Uterus (tissue), 3 donors: ENCODE measurements at regions not wholly inside any gene's neighbourhood (a gene's known extent, or its start where the extent isn't known, plus 50 kb on each side); places are given as distances from the start of the nearest gene placed in this dataset.

Source experiments
- DNase-seq, 2 donors: peaks; one replicate each; pipeline ENCODE4 v3.0.0-alpha.2; 2019 to 2020
- H3K27ac ChIP-seq, 2 donors: fragments of 200-600 bp; sonication (generic); 1 replicate in 1 of 2; 2 replicates in 1 of 2; pipeline ENCODE4 v1.5.1; 2016 to 2018
- H3K27me3 ChIP-seq, 2 donors: fragments of 200-600 bp; sonication (generic); one replicate each; pipeline ENCODE4 v1.5.1; 2018 to 2019; ENCODE audit warnings: control low read depth in 1 of 2
- H3K36me3 ChIP-seq, 2 donors: fragments of 200-600 bp; sonication (generic); one replicate each; pipeline ENCODE4 v1.5.1; 2019; ENCODE audit warnings: control low read depth in 1 of 2
- H3K4me1 ChIP-seq, 2 donors: fragments of 200-600 bp; sonication (generic); one replicate each; pipeline ENCODE4 v1.5.1; 2018 to 2019; ENCODE audit warnings: control low read depth in 1 of 2
- H3K4me3 ChIP-seq, 2 donors: fragments of 200-600 bp; sonication (generic); 1 replicate in 1 of 2; 2 replicates in 1 of 2; pipeline ENCODE4 v1.5.1; 2018 to 2019; ENCODE audit warnings: mild to moderate bottlenecking in 1 of 2
- H3K9me3 ChIP-seq, 2 donors: fragments of 200-600 bp; sonication (generic); one replicate each; pipeline ENCODE4 v1.5.1; 2019; ENCODE audit warnings: control low read depth in 1 of 2
- POLR2A ChIP-seq, 2 donors: fragments of 450-650 bp; IDR thresholded peaks; one replicate each; pipeline ENCODE4 v1.6.1; 2016; ENCODE audit warnings: antibody characterized with exemption in 2 of 2, mild to moderate bottlenecking in 1 of 2, moderate library complexity in 1 of 2
- intact Hi-C: fragments of 100-400 bp; cut with DNase I; formaldehyde crosslinking; loops from one replicate; pipeline ENCODE4 v1.15.1; 2023; ENCODE audit warnings: low total_unique reads
- TF ChIP-seq, protein P1 (sequence below), 4 experiments: fragments of 200-600 bp in 2 of 4; fragments of 450-650 bp in 2 of 4; sonication (generic) in 2 of 4; IDR thresholded peaks; one replicate each; pipeline ENCODE4 v1.5.1; 2016 to 2019; ENCODE audit warnings: antibody characterized with exemption in 4 of 4, mild to moderate bottlenecking in 2 of 4, moderate library complexity in 1 of 4
- donor health status: DM: yes; HTN: yes; CAD: no.

DNA sequence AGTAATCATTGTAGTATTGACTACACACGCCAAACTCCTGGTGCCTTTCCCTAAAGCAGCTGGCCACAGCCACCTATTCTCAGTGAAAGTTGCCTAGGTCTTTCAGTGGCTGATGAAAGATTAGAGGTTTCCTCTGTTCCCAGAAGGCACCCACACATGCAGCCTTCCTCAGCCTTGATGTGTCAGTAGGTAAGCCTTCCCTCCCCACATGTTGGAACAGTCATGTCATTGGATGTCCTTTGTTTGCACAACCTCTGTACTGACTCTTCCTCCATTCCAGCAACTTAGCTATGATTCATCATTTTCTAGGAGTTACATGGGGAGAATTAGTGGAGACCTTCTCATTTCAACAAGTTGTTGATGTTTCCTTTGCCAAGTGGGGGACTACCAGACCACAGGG lies 630.8 kb upstream of the SLC39A10 start:
- H3K36me3 ChIP-seq = no peaks in the 10 kb centered on the region
- no peak for DNase-seq
- no peak overlapping the region for H3K27ac ChIP-seq
- no peaks in the 10 kb centered on the region for H3K27me3 ChIP-seq
- no peaks in the 10 kb centered on the region for H3K9me3 ChIP-seq
- H3K4me1 ChIP-seq = no peaks in the 10 kb centered on the region
- TF ChIP-seq POLR2A (IDR thresholded peaks at IDR 0.05) = no peak
- TF ChIP-seq, protein P1, sequence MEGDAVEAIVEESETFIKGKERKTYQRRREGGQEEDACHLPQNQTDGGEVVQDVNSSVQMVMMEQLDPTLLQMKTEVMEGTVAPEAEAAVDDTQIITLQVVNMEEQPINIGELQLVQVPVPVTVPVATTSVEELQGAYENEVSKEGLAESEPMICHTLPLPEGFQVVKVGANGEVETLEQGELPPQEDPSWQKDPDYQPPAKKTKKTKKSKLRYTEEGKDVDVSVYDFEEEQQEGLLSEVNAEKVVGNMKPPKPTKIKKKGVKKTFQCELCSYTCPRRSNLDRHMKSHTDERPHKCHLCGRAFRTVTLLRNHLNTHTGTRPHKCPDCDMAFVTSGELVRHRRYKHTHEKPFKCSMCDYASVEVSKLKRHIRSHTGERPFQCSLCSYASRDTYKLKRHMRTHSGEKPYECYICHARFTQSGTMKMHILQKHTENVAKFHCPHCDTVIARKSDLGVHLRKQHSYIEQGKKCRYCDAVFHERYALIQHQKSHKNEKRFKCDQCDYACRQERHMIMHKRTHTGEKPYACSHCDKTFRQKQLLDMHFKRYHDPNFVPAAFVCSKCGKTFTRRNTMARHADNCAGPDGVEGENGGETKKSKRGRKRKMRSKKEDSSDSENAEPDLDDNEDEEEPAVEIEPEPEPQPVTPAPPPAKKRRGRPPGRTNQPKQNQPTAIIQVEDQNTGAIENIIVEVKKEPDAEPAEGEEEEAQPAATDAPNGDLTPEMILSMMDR (IDR thresholded peaks at IDR 0.05) = no peak
- intact Hi-C loops = no loop called here
- no peak overlapping the region for H3K4me3 ChIP-seq

DNA sequence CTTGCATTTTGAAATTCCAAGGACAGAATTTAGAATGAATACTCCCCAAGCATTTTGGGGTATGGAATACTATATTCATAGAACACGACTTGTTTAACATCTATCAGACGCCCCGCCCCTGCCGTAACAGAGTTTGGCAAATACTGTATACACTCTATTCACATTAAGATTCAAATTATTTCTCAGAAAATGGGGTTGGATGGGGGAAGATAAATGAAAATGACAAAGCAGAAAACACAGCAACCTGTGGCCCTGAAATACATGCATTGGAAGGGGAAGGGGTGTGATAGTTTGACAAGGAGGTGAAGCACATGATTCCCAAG lies 634.6 kb upstream of the SLC39A10 start:
- TF ChIP-seq, protein P1 (IDR thresholded peaks at IDR 0.05) = no peak
- TF ChIP-seq POLR2A (IDR thresholded peaks at IDR 0.05) = no peak
- H3K27me3 ChIP-seq = no peaks in the 10 kb centered on the region
- no peaks in the 10 kb centered on the region for H3K9me3 ChIP-seq
- intact Hi-C loops = no loop called here
- no peak for DNase-seq
- H3K4me1 ChIP-seq = no peaks in the 10 kb centered on the region
- no peak overlapping the region for H3K4me3 ChIP-seq
- no peak overlapping the region for H3K27ac ChIP-seq
- H3K36me3 ChIP-seq = no peaks in the 10 kb centered on the region

DNA sequence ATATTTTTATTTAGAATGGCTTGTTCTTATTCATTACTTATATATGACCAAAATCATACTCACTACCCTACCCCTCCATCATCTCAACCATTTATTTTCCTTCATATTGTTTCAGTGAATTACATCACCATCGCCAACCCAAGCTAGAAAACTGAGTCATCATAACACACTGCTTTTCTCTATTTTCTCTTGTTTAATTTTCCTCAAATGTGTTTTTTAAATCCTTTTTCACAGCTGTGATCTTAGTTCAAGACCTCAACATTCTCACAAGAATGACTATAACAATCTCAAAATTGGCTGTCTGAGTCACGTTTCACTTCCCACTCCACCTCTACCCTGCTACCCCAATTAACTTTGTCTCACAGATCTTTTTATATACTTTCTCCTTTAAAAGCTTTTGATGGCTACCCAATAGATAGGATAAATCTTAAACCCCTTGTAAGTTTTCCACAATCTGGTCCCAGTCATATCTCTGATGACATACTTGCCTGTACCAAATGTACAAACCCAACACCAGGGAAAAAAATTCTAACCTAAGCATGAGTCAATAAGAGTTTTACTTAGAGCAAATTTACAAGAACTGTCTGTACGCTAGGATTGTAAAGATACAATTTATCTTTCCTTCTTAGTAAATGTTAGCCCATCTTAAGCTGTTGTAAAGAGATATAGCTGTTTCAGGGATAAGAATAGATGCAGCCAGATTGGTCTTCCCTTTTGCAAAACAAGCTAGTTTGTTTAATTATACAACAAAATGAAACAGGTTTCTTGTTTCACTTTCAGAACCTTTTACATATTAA lies 635.1 kb upstream of the SLC39A10 start:
- no peak overlapping the region for H3K27ac ChIP-seq
- no peak for TF ChIP-seq POLR2A (IDR thresholded peaks at IDR 0.05)
- TF ChIP-seq, protein P1 (IDR thresholded peaks at IDR 0.05) = no peak

DNA sequence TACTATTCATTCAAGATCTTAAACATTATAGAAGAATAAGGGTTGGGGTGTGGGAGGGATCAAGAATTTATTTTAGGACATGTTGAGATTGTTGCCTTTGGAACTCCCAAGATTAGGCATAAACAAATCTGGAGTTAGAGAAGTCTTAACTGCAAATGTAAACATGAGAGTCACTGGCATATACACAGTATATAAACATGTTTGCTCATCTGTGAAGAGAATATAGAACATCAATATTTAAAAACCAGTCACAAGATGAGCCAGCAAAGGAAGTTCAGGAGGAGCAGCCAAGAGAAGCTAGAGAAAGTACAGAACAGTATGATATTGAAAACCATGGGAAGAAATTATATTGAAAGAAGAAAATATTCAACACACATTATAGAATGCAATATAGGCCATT lies 638.6 kb upstream of the SLC39A10 start:
- Histone ChIP-seq H3K4me1 (no peaks in the 10 kb centered on the region), H3K27me3 (no peaks in the 10 kb centered on the region), H3K27ac (no peak overlapping the region), H3K4me3 (no peak overlapping the region), H3K36me3 (no peaks in the 10 kb centered on the region), H3K9me3 (no peaks in the 10 kb centered on the region)
- TF ChIP-seq, protein P1 (IDR thresholded peaks at IDR 0.05) = no peak
- TF ChIP-seq POLR2A (IDR thresholded peaks at IDR 0.05) = no peak
- no peak for DNase-seq
- intact Hi-C loops = no loop called here

More for the DNA sequence above, 635.1 kb upstream of the SLC39A10 start:
- Histone ChIP-seq H3K4me3 (no peak overlapping the region), H3K9me3 (no peaks in the 10 kb centered on the region), H3K27me3 (no peaks in the 10 kb centered on the region), H3K36me3 (no peaks in the 10 kb centered on the region), H3K4me1 (no peaks in the 10 kb centered on the region)
- intact Hi-C loops = no loop called here
- no peak for DNase-seq

DNA sequence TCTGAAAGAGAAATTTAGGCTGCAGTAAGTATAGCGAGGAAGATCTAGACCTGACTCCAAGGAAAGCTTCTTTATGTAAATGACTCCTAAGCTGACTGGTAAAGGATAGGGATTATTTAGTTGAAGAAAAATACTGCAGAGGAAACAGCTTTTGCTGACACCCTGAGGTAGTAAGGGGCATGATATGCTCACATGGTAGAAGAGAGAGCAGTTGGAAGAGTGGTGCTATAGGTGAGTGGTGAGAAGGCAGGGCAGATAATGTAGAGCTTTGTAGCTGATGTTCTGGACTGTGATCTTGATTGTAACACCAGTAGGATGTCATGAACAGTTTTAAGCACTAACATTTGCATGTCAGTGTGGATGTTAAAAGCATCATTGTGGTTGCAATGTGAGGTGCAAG lies 639.1 kb upstream of the SLC39A10 start:
- Histone ChIP-seq H3K27ac (no peak overlapping the region), H3K4me3 (no peak overlapping the region), H3K36me3 (no peaks in the 10 kb centered on the region), H3K4me1 (no peaks in the 10 kb centered on the region), H3K9me3 (no peaks in the 10 kb centered on the region), H3K27me3 (no peaks in the 10 kb centered on the region)
- DNase-seq = no peak
- no peak for TF ChIP-seq POLR2A (IDR thresholded peaks at IDR 0.05)
- intact Hi-C loops = no loop called here

DNA sequence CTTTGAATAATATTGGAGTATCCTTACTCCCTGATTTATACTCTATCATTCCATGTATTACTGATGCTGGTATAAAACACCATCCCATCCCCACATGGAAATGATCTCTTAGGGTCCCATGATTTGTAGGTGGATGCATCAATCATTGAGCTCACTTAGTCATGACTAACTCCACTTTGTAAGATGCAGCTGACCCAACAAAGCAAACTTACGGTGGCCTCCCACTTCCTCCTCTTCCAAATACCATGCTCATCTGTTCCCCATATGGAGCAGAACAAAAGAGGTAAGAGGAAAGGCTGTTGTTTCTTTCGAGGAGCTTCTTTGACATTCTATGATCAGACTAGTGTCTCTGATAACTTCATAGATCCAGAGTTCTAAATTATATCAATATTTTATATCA lies 640.2 kb upstream of the SLC39A10 start:
- Histone ChIP-seq H3K9me3 (no peaks in the 10 kb centered on the region), H3K4me3 (no peak overlapping the region), H3K4me1 (no peaks in the 10 kb centered on the region), H3K27me3 (no peaks in the 10 kb centered on the region), H3K27ac (no peak overlapping the region), H3K36me3 (no peaks in the 10 kb centered on the region)
- no peak for TF ChIP-seq POLR2A (IDR thresholded peaks at IDR 0.05)
- TF ChIP-seq, protein P1 (IDR thresholded peaks at IDR 0.05) = no peak
- intact Hi-C loops = no loop called here
- DNase-seq = no peak
